Jurkat, Clone E6-1 (cell line): ENCODE measurements at regions not wholly inside any gene's neighbourhood (a gene's known extent, or its start where the extent isn't known, plus 50 kb on each side); places are given as distances from the start of the nearest gene placed in this dataset.

ENCODE experiments used
- DNase-seq: peaks from one replicate; pipeline ENCODE4 v3.0.0-alpha.2; 2011; ENCODE audit warnings: low read depth, low spot score
- H3K4me3 ChIP-seq: 2 replicates; pipeline ENCODE4 v1.5.1; 2011; ENCODE audit warnings: mild to moderate bottlenecking, low read length, control low read depth, moderate library complexity

DNA sequence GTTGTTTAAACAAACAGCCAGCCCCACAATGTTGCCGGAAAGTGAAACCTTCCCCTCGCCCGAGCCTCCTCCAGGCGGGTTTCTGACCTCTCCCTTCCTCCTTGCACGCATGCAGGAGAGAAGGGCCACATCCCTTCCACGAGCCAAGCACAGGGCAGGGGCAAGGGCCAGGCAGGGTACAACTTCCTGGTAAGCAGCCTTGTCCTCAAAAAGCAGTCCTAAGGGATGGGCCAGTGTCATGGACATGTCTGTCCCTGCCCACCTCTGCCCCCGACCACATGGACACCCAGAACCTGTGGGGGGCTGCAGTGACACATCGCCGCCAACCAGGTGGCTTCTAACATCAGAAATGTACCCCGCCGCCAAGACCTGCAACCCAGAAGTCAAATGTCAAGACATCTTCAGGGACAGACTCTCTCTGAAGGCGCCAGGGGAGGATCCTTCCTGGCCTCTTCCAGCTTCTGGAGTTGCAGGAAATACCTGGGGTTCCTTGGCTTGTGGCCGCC lies 145.3 kb downstream of the CRYBB2 start:
- DNase-seq: no peak
- no peak overlapping the region for H3K4me3 ChIP-seq

DNA sequence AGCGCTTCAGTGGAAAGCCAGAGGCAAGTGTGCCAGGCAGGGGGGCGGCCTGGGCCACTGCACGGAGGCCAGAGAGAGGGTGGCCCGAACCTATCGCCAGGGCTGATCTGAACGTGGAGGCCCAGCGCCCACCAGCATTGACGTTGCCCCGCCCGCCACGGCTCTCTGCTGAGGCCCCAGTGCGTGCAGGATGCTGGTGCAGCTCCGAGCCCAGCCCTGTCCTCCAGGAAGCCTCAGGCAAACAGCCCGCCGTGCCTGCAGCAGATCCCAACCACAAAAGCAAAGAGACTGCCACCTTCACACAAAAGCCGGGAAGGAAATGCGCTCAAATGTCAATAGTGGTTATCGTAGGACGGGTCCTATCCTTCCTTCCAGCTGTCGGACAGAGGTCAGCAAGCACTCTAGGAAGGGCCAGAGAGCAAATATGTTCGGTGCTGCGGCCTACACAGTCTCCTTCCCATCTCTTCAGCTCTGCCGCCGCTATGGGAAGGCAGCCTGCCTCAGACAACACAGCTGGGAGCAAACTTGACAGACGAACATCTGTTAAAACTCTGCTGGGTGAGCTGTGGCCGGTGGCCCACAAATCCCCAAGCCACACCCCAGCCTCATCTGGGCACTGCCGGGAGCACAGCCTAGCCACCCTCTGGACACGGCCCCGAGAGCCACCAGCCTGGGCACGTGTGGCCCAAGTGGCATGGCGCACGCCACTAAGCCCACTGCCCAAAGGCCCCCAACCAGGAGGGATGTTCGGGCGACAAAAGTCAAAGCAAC lies 146.2 kb downstream of the CRYBB2 start:
- no peak for DNase-seq
- H3K4me3 ChIP-seq: no peak overlapping the region

DNA sequence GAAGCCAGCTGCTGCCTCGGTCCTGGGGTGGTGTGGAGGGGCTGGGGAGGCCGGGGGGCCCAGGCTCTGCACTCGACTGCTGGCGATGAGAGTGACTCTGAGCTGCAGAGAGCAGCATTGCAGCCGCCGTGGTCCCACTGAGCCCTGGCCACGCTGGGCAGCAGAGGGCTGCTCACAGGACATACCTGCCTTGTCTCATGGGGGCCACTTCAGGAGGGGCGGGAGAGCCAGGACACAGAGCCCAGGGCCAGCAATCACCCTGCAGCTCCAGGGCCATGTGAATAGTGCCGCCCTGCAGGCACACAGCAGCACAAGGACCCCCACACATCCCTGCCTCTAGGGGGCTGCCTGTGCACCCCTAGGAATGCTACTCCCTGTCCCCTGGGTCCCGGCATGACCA lies 147.0 kb downstream of the CRYBB2 start:
- H3K4me3 ChIP-seq: no peak overlapping the region
- no peak for DNase-seq

DNA sequence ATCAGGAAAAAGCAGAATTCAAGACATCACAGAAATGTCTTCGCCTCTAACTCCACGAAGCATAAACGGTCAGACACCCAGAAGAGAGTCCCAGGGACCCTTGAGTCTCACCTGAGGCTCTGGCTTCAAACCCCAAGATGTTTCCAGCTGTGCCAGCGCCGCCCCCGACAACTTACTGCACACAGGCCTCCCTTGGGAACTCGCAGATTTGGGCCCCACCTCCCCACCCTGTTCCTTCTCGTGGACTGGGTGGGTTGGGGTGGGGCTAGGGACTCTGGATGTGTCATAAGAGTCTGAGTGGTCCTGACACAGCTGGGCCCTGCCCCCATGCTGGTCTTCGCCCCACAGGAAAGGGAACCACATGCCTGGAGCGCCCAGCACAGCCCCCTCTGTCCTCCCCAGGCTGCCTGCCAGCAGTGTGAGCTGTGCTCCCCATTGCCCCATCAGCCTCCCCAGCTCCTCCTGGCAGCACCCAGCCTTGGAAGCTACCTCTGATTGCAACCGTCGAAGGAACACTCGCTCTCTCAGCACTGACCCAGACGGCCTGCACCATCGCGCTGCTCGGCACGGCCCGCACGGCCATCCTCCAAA lies 147.5 kb downstream of the CRYBB2 start:
- no peak overlapping the region for H3K4me3 ChIP-seq
- DNase-seq: no peak

DNA sequence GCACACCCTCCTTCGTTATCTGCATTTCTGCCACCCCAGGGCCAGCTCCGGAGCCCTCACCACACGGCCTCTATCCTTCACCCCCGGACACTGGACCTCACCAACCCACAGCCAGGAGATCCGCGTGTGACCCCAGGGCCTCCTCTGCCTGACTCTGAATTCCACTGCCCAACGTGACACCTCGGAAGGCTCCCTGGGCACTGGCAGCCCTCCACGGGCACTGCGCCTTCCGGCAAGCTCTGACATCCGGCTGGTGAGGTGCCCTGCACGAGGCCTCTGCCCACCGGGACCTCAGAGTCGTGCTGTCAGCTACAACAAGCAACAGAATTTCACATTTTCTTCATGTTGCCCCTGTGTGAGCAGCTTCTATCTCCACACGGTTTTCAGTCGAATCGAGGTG lies 148.3 kb downstream of the CRYBB2 start:
- no peak for DNase-seq
- no peak overlapping the region for H3K4me3 ChIP-seq

DNA sequence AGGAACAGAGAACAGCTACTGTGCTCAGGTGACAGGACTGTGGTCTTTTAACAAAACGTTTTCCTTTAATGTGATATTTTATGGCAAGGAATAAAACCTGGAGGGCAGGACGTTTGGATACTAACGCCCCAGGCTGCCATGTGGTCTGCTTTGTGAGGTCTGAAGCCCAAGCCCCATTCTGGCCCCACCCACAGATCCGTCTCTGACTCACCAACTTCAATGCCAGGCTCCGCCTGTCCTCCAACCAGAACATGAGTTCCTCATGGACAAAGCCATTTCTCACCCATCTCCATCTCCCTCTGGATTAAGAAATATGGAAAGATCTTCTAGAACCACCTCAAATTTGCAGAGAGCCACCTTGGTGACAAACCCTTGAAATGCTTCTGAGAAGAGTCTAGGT lies 148.8 kb downstream of the CRYBB2 start:
- no peak for DNase-seq
- H3K4me3 ChIP-seq: no peak overlapping the region

DNA sequence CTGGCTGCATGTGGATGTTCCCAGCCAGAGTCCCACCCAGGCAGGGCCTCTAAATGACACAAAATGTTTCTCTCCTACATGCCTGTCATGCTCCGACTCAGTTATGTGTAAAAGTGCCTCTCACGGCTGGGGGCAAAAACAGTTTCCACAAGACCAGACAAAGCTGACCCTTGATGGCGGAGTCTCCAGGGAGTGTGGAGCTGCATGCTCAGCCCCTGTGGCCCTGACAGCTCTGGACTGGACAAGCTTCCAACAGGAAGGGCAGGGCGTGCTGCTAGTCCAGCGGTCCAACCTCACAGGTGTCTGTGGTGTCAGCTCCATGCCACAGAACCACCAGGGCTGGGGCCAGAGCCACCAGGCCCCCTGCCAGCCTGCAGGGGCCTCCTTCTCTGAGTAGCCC lies 149.6 kb downstream of the CRYBB2 start:
- DNase-seq: no peak
- no peak overlapping the region for H3K4me3 ChIP-seq

DNA sequence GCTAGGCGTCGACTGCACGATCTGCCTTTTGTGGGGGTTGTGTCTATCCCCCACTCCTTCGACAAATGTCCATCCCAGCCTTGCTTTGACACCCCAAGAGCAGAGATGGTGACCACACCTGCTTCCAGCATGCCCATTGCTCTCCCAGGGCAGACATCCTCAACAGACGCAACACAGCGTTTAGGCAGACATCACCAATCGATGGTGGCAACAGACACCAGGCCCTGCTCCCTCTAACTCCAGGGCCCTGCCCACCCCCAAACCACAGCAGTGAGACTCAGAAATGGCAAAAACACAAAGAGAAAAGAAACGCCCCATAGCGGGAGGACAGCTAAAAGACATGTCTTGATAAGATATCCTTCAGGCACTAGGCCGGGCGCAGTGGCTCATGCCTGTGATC lies 150.9 kb downstream of the CRYBB2 start:
- no peak for DNase-seq

DNA sequence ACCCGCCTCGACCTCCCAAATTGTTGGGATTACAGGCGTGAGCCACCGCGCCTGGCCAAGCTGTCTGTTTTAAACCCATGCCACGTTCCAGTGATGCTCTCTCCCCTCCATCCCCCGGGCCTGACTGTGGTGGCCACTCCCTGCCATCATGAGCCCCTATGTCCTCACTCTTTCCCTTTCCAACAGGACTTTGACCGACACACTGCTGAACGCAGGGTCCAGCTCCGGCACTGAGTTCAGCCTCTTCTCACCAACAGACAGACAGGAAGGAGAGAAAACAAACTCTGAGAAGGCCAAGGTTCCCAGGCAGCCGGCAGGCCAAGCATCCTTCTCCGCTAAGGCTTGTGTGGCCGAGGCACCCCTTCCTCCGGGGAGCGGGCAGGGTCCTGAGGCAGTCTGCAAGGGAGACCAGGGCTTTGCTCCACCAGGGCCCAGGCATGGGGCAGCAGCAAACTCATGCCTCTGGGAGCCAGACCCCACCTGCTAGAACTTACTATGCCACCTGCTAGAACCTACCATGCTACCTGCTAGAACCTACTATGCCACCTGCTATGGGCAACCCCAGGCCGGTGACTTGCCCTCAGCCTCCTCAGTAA lies 152.7 kb downstream of the CRYBB2 start:
- no peak for DNase-seq
- no peak overlapping the region for H3K4me3 ChIP-seq

More for the DNA sequence above, 150.9 kb downstream of the CRYBB2 start:
- H3K4me3 ChIP-seq: no peak overlapping the region

DNA sequence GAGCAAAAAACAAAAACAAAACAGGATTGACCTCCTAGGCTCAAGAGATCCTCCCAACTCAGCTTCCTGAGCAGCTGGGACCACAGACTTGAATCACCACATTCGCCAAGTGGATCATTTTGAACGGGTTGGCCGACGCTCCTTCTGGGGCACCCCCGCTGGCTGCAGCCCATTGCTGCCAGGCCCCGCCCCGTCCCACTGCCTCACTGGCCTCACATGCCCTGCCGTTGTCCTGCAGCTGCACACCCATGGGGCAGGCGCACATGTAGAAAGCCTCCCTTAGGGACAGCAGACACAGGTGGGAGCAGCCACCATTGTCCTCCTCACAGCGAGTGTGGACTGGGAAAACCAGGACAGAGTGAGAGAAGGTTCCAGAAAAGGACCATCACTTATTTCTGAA lies 154.5 kb downstream of the CRYBB2 start:
- DNase-seq: no peak
- H3K4me3 ChIP-seq: no peak overlapping the region

DNA sequence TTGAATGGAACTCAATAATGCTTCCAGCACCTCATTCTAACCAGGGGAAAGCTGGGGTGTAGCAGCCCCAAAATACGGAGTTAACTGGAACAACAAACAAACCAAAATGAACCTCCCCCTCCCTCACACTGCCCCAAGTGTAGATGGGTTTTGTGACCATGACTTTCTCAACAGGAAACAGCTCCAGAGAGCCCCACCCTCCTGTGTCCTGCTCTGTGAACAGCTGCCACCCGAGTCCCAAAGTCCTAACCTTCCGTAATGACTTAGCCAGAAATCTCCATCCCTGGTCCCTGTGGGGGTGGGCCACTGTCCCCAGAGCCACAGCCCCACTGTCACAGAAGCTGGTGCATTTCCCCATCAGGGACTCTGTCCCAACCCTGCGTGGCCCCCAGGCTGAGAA lies 155.4 kb downstream of the CRYBB2 start:
- DNase-seq: no peak
- no peak overlapping the region for H3K4me3 ChIP-seq

DNA sequence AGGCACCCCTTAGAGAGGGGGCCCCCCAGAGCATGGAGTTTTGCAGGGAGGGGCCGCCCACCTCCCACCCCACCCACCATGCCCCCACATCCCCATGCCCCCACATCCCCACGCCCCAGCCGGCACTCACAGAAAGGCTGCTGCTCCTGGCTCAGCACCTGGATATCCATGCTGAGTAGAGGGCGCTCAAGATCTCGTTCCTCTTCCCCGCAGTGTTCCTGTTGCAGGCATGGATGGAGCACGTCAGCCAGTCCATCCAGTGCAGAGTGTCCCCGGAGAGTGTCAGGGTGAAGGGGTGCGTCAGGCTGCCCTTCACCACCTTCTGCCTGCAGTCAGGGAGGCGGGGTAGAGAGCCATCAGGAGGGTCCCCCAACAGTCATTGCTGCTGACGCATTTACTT lies 156.2 kb downstream of the CRYBB2 start:
- DNase-seq: no peak
- H3K4me3 ChIP-seq: no peak overlapping the region

DNA sequence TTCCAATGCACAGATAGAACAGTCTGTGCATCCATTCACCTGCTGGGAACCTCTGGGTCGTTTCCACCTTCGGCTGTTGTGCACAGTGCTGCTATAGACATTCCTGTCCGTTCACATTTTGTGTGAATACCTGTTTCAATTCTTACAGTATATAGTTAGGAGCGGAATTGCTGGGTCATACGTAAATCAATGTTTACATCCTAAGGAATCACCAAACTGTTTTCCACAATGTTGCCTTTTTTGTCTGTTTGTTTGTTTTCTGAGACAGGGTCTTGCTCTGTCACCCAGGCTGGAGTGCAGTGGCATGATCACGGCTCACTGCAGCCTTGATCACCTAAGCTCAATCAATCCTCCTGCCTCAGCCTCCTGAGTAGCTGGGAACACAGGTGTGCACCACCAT lies 158.3 kb downstream of the CRYBB2 start:
- no peak for DNase-seq
- H3K4me3 ChIP-seq: no peak overlapping the region

DNA sequence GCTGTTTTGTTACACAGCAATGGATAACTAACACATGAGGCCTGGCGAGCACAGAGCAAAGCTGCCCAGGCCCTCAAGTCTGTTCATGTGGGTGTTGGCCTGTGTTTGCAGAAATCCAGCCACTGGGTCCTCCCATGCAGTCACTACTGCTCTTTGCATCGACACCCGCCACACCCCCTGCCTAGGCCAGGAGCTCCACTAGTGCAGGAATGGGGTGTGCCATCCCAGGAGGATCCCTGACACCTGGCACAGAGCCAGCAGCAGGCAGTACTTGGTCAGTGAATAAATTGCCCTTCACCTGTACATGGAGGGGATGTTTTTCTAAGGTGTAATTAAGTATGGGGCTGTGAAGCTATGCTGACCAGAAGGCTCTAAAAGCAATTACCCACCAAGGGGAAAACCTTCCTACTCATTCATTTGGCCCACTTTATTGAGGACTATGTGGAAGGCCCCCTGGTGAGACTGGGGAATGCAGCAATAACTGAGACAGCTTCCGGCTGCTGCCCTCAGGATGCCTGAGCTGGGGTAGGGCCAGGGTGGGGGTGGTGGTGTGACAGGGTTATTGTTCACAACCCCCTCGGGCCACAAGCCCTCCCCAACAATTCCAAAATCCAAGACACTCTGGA lies 160.8 kb downstream of the CRYBB2 start:
- no peak for DNase-seq
- no peak overlapping the region for H3K4me3 ChIP-seq

DNA sequence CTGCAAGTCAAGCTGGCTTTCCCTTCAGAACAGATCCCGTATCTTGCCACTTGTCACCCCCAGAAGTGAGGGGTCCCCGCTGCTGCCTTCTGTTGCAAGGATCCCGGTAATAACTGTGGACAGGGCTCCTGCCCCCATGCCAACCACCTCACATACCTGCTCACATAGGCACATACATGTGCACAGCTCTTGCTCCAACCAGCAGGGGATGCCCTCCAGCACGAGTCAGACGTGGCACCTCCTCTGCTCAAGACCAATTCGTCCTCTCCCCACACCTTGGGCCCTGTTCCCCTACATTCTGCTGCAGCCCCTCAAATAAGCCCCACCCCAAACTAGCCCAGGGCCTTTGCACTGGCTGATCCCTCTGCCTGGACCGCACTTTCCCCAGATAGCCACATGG lies 163.3 kb downstream of the CRYBB2 start:
- no peak overlapping the region for H3K4me3 ChIP-seq
- DNase-seq: no peak

DNA sequence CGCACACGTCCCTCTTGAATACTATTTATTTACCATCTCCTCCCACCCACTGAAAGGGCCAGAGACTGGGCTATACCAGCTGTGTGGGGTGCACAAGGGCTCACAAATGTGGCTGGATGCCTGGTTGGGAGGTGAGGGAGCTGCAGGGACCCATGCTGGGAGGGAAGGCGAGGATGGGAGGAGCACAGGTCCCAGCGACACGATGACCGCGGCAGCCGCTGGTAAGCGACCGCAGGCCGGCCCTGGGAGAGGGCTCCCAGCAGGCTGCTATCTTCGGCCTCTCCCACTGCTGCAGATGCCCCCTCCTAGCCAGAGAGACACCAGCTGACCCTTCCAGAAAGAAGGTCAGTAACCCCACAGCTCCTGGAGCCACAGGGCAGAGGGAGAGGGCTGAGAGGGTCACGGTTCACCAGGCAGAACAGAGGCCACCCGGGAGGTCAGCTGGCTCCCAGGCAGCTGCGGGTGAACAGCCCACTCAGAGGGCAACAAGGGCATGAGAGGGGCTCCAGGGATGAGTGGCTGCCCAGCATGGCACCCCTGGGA lies 163.9 kb downstream of the CRYBB2 start:
- DNase-seq: no peak
- no peak overlapping the region for H3K4me3 ChIP-seq

DNA sequence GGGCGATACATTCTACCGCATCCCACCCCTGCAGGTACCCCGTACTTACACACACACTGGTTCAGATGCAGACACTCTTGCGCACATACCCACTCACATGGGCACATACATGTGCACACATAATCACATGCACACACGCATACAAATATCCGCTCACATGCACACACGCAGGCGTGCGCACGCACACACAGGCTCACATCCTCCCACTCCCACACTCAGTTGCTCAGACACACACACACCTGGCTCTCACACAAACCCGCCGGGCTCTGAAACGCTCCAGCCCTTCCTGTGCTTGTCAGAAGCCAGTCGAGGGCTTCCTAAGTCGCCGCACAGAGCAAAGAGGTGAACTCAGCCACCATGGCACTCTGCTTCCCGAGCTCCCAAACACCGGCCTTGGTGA lies 164.5 kb downstream of the CRYBB2 start:
- no peak overlapping the region for H3K4me3 ChIP-seq
- no peak for DNase-seq

DNA sequence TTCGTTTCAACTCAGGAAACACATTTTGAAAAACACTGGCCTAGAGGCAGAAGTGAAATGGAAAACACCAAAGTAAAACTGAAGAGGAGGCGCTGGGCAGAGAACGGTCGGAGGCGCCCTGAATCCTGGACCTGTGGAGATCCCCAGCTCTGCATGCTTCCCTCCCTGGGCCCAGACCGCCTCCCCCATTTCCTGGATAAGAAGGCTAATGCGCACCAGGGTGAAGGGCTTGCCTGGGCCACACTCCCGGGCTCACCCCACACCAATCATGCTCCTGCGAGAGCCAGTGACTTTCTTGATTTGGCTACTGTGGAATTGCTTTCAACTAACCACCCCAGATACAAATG lies 167.1 kb downstream of the CRYBB2 start:
- DNase-seq: no peak
- H3K4me3 ChIP-seq: no peak overlapping the region

DNA sequence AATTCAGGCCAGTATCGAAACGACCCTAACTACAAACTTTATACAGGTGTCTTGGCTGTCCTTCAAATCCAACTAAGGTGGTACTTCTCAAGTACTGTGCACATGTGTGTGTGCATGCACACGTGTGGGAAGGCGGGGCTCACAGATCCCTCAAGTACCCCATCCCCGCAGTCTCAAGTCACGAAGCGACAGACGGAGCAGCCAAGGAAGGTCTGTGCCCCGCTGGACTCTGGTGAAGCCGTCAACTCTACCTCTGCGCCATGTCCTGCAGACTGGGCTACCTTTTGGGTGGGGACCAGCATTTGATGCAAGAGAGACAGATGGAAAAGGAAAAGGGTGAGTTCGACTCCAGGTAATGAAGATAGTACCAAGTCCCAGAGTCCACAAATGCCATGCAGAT lies 169.0 kb downstream of the CRYBB2 start:
- no peak overlapping the region for H3K4me3 ChIP-seq
- DNase-seq: no peak
